ENCODE measurements at regions not wholly inside any gene's neighbourhood (a gene's known extent, or its start where the extent isn't known, plus 50 kb on each side); places are given as distances from the start of the nearest gene placed in this dataset.

GRCh38 chr6:14804001-14804784, 441.7 kb upstream of the JARID2 start:
- H3K9me2 ChIP-seq (ENCODE audit: insufficient read depth, low read length): no peaks in the 10 kb centered on the region
- H3K27ac ChIP-seq (ENCODE audit: low read length): no peak overlapping the region
- H2AFZ ChIP-seq (ENCODE audit: low read depth, low read length): no peak overlapping the region
- TF ChIP-seq RAD21 (conservative IDR thresholded peaks at IDR 0.05) (no peak), POLR2AphosphoS5 (IDR thresholded peaks at IDR 0.05) (no peak)
- no peaks in the 10 kb centered on the region for H4K20me1 ChIP-seq (ENCODE audit: insufficient read depth)
- no peak overlapping the region for H3K4me3 ChIP-seq (ENCODE audit: low read length)
- H3K27me3 ChIP-seq (ENCODE audit: insufficient read depth, low read depth, low read length): no peaks in the 10 kb centered on the region
- no peak overlapping the region for H3K4me2 ChIP-seq (ENCODE audit: low read length)
- no peaks in the 10 kb centered on the region for H3K9me3 ChIP-seq (ENCODE audit: low read length)
- no peaks in the 10 kb centered on the region for H3K36me3 ChIP-seq (ENCODE audit: insufficient read depth, low read length)
- H3F3A ChIP-seq (ENCODE audit: insufficient read depth, low read length, poor library complexity, severe bottlenecking): no peaks in the 10 kb centered on the region
- H3K79me2 ChIP-seq (replicated peaks; ENCODE audit: insufficient read depth, low read length): no peaks in the 10 kb centered on the region
- H3K9ac ChIP-seq (ENCODE audit: low read length): no peak overlapping the region

GRCh38 chr6:14804785-14805210, 441.1 kb upstream of the JARID2 start:
- no peaks in the 10 kb centered on the region for H4K20me1 ChIP-seq (ENCODE audit: insufficient read depth)
- H3F3A ChIP-seq (ENCODE audit: insufficient read depth, low read length, poor library complexity, severe bottlenecking): no peaks in the 10 kb centered on the region
- H3K4me3 ChIP-seq (ENCODE audit: low read length): no peak overlapping the region
- H3K36me3 ChIP-seq (ENCODE audit: insufficient read depth, low read length): no peaks in the 10 kb centered on the region
- no peaks in the 10 kb centered on the region for H3K79me2 ChIP-seq (replicated peaks; ENCODE audit: insufficient read depth, low read length)
- no peaks in the 10 kb centered on the region for H3K9me2 ChIP-seq (ENCODE audit: insufficient read depth, low read length)
- H3K9me3 ChIP-seq (ENCODE audit: low read length): no peaks in the 10 kb centered on the region
- H3K27ac ChIP-seq (ENCODE audit: low read length): no peak overlapping the region
- no peak overlapping the region for H3K4me2 ChIP-seq (ENCODE audit: low read length)
- no peaks in the 10 kb centered on the region for H3K27me3 ChIP-seq (ENCODE audit: insufficient read depth, low read depth, low read length)
- TF ChIP-seq EZH2 (IDR thresholded peaks at IDR 0.05; ENCODE audit: borderline replicate concordance, insufficient read depth, low read length, poor library complexity, severe bottlenecking): no peak
- TF ChIP-seq MXI1 (conservative IDR thresholded peaks at IDR 0.05; ENCODE audit: poor library complexity, severe bottlenecking): no peak
- TF ChIP-seq TAF1 (IDR thresholded peaks at IDR 0.05; ENCODE audit: low read depth): no peak
- no peak for TF ChIP-seq POLR2AphosphoS5 (IDR thresholded peaks at IDR 0.05)
- no peak for TF ChIP-seq REST (IDR thresholded peaks at IDR 0.05; ENCODE audit: borderline replicate concordance)
- TF ChIP-seq CTCF (IDR thresholded peaks at IDR 0.05; ENCODE audit: poor library complexity, severe bottlenecking): no peak
- no peak for TF ChIP-seq EP300 (conservative IDR thresholded peaks at IDR 0.05; ENCODE audit: poor library complexity, severe bottlenecking)
- no peak overlapping the region for H2AFZ ChIP-seq (ENCODE audit: low read depth, low read length)
- H3K9ac ChIP-seq (ENCODE audit: low read length): no peak overlapping the region

GRCh38 chr6:14806101-14806500, 439.8 kb upstream of the JARID2 start:
- H3K27me3 ChIP-seq (ENCODE audit: insufficient read depth, low read depth, low read length): no peaks in the 10 kb centered on the region
- no peak overlapping the region for H2AFZ ChIP-seq (ENCODE audit: low read depth, low read length)
- H4K20me1 ChIP-seq (ENCODE audit: insufficient read depth): no peaks in the 10 kb centered on the region
- H3K36me3 ChIP-seq (ENCODE audit: insufficient read depth, low read length): no peaks in the 10 kb centered on the region
- H3K79me2 ChIP-seq (replicated peaks; ENCODE audit: insufficient read depth, low read length): no peaks in the 10 kb centered on the region
- H3K9me3 ChIP-seq (ENCODE audit: low read length): no peaks in the 10 kb centered on the region
- TF ChIP-seq MXI1 (conservative IDR thresholded peaks at IDR 0.05; ENCODE audit: poor library complexity, severe bottlenecking) (no peak), CTCF (IDR thresholded peaks at IDR 0.05; ENCODE audit: poor library complexity, severe bottlenecking) (no peak), REST (IDR thresholded peaks at IDR 0.05; ENCODE audit: borderline replicate concordance) (no peak), RAD21 (conservative IDR thresholded peaks at IDR 0.05) (no peak), TAF1 (IDR thresholded peaks at IDR 0.05; ENCODE audit: low read depth) (no peak), POLR2AphosphoS5 (IDR thresholded peaks at IDR 0.05) (no peak), EZH2 (IDR thresholded peaks at IDR 0.05; ENCODE audit: borderline replicate concordance, insufficient read depth, low read length, poor library complexity, severe bottlenecking) (no peak), EP300 (conservative IDR thresholded peaks at IDR 0.05; ENCODE audit: poor library complexity, severe bottlenecking) (no peak), SMC3 (conservative IDR thresholded peaks at IDR 0.05; ENCODE audit: poor library complexity) (no peak)
- H3K27ac ChIP-seq (ENCODE audit: low read length): no peak overlapping the region
- no peaks in the 10 kb centered on the region for H3F3A ChIP-seq (ENCODE audit: insufficient read depth, low read length, poor library complexity, severe bottlenecking)
- H3K9ac ChIP-seq (ENCODE audit: low read length): no peak overlapping the region
- no peak overlapping the region for H3K4me2 ChIP-seq (ENCODE audit: low read length)
- H3K9me2 ChIP-seq (ENCODE audit: insufficient read depth, low read length): no peaks in the 10 kb centered on the region
- H3K4me3 ChIP-seq (ENCODE audit: low read length): no peak overlapping the region
